Iris pigment epithelial cell (primary cell): ENCODE measurements at regions not wholly inside any gene's neighbourhood (a gene's known extent, or its start where the extent isn't known, plus 50 kb on each side); places are given as distances from the start of the nearest gene placed in this dataset.

ENCODE experiments used
- DNase-seq: peaks from one replicate; pipeline ENCODE4 v3.0.0-alpha.2; 2011; ENCODE audit warnings: low read depth

DNA sequence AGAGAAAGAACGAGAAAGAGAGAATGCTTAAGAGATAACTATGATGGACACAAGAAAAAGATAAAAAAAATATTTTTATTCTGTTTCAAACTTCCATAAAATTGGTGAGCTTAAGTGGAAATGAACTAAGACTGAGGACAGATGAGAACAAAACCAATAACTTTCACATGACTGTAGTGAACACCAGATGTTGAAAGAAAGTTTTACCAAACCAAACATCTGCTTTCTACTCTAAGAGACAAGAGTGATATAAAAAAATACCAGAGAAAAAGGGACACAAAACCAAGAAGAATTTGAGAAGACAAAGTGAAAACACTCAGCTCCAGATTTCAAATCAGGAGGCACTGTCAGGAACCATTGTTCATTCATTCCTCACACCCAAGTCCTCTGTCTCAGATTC is 147.9 kb downstream of the IMPG2 start:
- no peak for DNase-seq

DNA sequence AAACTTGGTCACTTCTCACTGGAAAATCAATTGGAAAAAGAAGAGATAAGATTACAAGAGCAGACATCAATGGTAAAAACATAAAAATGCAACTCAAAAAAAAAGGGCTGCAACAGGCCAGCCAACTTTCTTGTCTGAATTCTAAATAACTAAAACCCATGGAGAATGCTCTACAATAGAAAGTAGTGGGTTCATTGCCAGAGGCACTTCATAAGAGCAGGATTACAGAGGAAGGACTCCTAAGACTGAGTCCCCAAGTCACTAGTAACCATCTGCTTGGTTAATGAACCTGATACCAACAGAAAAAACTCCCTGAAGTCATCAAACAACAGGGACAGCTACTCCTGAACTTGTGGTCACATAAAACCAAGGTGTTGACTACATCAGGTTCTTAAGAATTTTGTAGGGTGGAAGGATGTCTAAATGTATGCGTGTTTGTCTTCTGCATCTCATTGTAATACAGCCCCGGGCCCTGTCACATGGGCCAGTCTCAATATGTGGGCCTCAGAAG is 148.6 kb downstream of the IMPG2 start:
- no peak for DNase-seq

DNA sequence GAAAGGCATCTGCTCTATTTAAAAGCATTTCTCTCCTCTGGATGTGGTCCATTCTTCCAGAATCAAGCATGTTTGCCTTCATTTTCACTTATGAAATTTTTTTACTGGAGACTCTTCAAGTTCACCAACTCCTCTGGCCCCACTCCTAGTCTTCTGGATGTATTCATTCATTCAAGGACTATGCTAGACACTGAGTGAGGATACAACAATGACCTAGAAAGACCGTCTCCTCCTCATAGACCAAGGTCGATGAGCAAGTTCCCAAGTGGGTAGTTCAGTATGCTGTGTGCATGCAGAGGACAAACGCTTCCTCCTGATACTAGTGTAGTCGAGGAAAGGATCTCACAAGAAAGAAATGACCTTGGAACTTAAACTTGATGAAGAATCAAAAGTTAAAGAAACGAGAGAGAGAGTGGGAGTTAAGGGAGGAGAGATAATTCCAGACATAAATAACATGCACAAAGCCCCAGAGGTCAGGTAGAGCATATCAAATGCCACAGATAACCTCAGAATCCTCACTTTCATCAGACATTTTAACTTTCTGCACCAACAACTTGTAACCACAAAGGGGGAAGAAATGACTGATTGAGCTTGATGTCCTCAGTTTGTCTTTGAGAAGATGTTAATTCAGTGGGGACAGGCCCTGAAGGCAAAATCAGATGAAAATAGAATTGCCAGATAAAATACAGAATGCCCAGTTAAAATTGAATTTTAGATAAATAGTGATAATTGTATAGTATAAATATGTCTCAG is 149.4 kb downstream of the IMPG2 start:
- DNase-seq: no peak

DNA sequence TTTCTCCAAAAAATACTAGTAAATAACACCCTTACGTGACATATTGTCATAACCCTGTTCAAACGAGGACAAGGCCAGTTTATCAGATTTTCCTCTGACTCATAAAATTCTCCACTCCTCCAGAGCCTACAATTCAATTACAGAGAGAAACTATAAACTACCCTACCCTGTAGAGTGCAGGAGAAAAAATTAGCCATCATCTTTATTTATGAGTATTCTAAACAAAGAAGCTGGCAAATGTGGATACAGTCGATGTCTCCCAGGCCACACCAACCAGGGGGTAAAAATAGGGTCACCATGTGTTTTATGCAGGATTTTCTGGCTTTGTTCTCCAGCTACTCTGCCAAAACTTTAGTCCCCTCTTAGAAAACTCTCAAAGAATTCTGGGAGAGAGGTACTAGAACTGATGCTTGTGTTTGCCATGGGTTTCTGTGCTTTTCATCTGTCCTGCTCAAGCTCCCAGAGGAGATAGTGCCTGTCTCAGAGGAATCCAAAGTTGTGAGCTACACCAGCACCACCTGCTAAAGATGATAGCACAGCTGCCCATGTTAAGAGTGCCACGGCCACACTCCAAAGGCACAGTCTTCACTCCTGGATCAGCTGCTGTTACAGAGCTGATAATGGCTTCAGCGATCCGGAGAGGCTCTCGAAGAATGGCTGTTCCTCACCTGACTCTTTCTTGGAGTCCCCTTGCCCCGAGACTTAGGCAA is 150.2 kb downstream of the IMPG2 start:
- peak; percentile 50 for DNase-seq

DNA sequence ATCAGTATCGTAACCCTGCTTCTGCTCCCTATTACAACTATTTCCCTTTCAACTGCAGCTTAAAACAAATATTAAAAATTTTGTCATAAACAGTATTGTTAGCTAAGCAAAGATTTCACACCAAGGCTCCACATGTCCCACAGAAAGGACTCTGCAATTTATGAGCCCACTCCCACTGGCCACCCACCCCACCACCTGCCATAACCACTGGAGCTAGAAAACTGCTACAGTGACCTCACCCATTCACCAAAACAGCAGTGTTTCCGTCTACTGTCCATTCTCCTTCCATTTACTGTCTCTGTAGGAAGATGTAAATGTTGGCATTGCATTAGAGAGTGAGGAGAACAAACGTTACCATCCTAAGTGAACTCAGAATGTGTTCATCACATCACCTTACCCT is 150.9 kb downstream of the IMPG2 start:
- no peak for DNase-seq

DNA sequence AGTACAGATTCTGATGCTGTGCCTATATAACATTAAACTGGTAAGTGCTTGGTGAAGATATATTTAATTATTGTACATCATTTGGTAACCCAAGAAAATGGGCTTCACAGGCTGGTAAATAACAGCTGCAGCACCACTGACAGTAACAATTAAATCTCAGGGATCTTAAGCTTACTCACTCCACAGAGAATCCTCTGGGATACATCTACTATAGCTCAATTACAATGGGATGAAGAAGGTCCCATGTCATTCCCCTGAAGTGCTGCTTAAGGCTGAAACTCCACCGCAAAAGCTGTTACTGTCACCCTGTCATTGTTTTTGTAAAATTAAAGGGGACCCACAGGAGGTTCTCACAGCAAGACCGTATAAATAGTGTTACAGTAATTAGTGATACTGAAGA is 153.0 kb downstream of the IMPG2 start:
- no peak for DNase-seq

DNA sequence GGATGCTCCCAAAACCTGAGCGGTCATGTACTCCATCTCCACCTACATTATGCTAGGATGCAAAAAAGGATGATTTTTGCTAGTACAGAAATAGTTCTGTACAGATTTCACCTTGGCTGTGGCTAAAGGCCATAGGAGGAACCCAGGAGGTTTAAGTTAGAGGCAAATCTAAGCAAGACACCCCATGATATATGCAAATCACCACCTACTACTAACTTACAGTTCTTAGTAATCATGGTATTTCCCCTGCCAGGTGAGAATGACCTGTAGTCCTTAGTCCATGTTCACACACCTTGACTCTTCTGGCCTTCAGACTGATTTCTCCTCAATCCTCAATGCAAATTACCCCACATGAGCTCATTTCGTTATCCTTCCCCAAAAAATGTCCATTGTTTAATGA is 154.2 kb downstream of the IMPG2 start:
- no peak for DNase-seq

DNA sequence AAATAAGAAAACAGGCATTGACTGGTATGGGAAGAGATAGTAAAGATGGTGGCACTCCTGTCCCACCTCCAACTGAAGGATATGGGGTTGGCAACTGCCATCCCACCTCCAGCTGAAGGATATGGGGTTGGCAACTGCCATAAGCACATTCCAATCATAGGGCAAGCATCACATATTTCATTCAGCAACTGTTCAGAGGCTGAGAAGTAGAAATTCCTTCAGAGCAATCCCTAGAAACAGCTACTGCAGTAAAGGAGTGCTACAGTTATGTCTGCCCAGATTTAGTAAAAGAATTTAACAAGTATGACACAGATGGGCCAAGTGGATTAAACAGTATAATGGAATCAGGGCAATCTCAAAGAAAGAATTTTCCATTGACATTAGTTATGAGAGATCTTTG is 156.8 kb downstream of the IMPG2 start:
- no peak for DNase-seq

DNA sequence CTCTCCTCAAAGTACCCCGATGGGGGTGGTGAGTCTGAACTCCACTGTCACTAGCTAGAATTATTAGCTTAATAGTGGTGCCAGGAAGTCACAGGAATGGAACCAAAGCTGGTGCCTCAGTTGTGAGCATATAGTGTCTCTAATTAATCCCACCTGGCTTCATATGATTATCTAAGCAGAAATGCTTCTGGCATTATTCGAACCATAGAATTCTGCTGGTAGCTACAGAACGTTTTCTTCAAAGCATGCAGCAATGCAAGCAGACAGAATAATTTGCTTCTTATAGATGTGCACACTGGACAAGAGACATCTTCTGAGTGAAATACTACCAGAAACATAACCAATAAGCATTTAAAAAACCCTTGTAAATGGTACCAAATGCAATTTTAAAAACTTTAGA is 160.9 kb downstream of the IMPG2 start:
- no peak for DNase-seq

DNA sequence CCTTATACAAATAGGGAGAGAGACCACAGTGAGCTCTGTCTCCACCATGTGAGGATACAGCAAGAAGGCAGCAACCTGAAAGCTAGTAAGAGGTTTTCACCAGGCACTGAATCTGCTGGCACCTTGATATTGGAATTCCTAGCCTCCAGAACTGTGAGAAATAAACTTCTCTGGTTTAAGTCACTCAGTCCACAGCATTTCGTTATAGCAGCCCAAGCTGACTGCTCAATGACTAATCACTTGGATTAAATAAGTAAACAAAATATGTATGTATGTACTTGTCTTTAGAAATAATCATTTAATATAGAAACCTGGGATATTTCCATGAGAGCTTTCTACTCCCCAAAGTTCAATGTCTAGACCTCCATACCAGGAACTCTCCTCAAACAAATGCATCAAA is 162.0 kb downstream of the IMPG2 start:
- DNase-seq: peak; percentile 38

DNA sequence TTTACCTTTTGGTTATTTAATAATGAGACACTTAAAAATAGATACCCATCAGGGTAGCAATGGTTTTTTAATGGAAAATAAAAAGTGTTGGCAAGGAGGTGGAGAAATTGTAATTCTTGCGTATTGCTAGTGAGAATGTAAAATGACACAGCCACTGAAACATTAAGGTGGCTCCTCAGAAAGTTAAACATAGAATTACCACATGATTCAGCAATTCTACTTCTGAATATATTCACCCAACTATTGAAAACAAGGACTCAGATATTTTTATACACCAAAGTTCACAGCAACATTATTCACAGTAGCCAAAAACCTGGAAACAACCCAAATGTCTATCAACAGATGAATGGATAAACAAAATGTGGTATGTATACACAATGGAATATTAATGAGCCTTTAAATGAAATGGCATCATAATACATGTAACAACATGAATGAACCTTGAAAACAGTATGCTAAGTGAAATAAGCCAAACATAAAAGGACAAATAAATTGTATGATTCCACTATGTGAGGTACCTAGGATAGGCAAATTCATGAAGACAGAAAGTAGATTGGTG is 163.5 kb downstream of the IMPG2 start:
- DNase-seq: peak; percentile 22

DNA sequence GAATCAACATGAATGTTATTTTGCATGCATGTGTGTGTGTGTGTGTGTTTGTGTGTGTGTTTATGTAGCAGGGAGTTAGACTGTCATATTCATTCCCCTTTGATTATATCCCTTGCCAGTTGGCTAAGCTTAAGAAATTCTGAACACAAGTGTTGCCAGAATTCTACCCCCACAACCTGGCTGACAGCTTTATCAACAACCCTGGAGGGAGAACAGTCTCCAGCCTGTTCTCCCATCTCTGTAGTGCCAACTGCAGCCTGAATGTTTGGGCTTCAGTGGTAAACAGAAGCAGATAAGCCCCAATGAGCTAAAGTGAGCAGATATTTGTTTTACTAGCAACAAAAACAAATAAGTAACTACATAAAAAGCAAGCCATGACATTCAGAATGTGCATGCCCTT is 162.6 kb upstream of the ABI3BP start:
- peak; percentile 7 for DNase-seq

DNA sequence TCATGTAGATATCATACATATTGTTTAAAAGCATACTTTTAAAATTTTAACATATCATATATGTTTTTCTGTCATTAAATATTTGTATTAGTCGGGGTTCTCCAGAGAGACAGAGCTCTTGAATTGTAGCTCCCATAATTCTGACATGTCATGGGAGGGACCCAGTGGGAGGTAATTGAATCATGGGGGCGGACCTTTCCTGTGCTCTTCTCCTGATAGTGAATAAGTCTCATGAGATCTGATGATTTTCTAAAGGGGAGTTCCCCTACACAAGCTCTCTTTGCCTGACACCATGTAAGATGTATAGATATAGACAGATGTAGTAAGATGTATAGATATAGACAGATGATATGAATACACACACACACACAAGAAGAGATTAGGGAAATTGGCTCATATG is 161.2 kb upstream of the ABI3BP start:
- DNase-seq: no peak

DNA sequence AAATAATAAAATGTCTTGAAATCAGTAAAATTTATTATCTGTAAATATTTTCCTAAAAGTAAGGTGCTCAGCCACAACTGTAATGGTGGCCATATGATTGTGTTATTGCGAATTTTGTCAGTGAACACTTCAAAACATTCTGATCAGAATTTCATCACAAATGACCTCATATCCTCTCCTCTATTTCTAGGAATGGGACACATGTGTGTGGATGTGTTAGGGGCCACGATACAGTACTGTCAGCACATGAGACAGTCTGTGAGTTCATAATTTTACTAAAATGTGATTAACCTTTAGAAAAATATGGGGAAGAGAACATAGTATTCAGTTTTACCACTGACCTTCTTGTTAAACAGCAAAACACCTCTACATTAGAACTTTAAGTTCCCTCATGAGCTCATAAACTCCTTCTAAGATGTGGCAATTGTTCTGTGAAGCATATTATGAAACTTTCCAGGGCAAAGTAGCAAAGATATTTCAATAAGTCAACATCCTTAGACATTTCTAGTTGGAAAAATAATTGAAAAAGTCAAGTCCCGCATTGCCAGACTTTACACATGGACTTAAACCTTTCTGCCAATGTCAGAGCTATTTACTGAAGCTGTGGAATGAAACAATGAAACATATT is 158.2 kb upstream of the ABI3BP start:
- peak; percentile 74 for DNase-seq

DNA sequence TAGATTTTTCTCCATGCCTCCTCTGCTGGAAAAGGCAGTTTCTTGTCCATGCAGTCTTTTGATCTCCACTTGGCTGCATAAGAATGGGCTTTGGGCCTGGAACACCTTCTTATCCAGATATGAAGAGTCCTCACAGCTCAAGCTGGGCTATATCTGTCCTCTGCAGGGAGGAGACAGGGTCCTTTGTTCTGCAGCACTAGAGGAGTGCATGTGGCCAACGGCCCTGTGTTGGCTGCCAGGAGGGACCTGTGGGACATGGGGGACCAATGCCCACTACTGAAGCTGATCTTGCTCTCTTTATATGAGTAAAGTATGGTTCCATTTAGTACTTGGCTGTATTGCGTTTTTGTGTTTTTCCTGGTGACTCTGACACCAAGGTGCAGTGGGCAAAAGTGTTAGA is 157.3 kb upstream of the ABI3BP start:
- no peak for DNase-seq

DNA sequence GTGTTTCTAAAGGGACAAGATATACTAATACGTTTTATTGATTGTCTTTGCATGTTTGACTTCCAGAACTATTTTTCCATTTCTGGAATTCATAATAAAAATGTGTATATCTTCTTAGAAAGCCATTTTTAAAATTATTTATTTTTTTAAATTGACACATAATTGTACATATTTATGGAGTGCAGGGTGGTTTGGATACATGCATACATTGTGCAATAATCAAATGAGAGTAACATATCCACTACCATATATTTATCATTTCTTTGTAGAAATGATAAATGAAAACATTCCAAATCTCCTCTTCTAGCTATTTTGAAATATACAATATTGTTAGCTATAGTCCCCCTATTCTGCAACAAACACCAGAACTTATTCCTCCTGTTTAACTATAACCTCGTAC is 156.5 kb upstream of the ABI3BP start:
- no peak for DNase-seq

DNA sequence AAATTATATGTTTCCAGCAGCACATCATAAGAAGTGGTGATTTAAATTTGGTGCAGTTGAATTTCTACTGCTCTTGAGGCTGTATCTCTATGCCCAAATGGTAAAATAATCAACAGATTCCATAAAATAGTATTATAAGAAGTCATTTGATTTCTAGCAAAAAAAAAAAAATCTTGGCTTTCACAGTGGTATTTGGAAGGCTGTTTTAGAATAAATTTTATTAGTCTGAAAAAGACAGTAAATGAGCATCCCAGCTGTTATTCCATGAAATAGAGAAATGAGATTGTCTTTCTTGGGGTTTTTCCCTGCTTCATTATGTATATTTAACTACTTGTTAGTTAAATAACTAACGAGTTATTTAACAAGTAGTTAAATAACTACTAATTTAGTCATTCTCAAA is 156.0 kb upstream of the ABI3BP start:
- no peak for DNase-seq

DNA sequence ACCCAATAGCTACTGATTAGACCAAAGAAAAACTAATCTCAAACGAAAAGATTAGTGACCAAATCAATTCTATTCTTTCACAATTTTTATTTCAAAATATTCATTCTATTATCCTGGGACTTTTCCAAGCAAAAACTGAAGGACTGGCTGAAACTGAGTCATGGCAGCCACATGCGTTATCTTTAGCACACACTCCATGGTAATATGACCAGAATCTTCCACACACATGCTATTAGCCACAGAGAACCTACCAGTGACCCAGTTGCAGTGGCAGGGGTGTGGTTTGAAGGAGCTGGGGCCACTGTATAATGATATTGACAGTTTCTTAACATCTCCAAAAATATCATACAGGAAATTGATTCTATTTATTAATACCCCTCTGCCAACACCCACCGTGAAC is 154.8 kb upstream of the ABI3BP start:
- no peak for DNase-seq

DNA sequence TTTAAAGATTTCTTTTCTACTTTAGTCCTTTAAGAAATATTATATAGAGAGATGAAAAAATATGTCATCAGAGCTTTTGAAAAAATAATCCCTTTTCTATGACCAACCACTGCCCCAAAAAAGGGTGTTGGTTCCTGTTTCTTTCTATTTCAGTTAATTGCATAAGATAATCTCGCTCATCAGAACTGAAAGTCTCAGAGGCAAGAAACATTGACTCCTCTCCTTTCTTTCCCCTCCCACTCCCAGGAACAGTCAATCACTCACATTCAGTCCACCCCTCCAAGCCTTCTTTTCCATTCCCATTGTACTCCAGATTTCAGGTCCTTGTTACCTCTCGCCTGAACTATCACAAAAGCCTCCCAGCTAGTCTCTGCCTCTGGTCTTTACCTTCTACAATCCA is 153.7 kb upstream of the ABI3BP start:
- DNase-seq: no peak

DNA sequence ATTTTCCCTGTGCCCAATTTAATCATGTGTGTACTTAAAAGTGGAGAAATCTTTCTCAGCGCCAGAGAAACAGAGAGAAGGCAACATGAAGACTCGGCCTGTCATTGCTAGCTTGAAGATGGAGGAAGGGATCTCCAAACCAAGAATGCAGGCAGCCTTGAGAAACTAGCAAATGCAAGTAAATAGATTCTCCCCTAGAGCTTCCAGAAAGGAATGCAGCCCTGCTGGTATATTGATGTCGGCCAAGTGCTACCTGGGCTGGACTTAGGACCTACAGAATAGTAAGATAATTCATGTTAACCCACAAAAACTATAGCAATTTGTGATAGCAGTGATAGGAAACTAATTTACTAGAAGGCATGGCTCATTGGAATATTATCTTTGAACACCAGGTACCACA is 150.9 kb upstream of the ABI3BP start:
- no peak for DNase-seq

DNA sequence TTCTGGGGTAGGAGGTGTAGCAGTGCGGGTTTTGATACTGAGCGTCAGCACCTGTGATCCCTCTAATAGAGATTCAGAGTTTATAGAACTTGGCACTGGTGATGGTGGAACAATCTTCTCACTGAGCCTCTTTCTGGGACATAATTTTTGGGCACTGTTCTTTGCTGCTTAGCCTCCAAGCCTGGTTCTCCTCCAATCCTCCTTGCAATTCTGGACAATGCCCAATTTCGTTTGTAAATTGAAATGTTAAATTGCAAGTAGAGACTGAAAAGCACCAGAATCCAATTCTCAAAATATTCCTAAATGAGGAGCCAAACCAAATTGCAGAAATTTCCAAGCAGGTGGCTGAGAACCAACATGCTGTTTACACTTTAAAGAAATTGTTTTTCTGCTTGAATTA is 149.8 kb upstream of the ABI3BP start:
- no peak for DNase-seq

DNA sequence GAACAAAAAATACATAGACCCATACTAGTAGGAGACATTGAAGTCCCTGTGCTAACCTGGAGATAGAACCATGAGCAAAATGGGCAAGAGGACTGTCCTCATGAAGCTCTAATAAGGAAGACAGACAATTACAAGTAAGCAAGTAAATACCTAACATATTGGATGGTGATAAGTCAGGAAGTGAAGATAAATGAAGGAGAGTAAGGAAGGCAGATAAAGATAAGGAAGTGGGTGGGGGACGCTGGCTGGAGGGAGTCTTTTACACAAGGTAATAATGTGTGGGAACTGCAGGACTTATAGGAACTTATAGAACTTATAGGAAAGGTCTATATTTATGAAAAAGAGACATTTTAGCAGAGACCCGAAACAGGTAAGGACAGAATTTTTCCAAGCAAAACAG is 148.9 kb upstream of the ABI3BP start:
- DNase-seq: no peak

DNA sequence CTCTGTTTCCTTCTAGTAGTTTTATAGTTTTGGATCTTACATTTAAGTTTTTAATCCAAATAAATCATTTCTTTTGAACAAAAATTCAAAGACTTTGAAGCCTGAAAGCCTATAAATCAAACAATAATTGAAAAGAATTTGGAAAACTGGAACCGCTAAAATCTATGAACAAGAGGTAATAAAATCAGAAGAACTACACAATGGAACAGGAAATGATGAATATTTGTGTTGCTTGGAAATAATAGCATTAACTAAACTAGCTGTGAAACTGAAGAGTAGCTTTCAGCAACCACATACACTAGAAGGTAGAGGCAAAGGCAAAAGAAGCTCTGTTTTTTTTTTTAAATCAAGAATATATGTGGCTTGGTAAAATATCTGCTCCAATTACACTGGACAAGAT is 147.9 kb upstream of the ABI3BP start:
- no peak for DNase-seq
